IMR-90 (cell line): ENCODE measurements at regions not wholly inside any gene's neighbourhood (a gene's known extent, or its start where the extent isn't known, plus 50 kb on each side); places are given as distances from the start of the nearest gene placed in this dataset.
A peak's percentile ranks its signal among the peaks of the same experiment; 100 is the strongest.

Experiments
- ATAC-seq: fragments of 200-7000 bp; cut with Tn5 transposase; 2 replicates; pipeline ENCODE4 v1.9.1; 2020; ENCODE audit warnings: low read depth, mild to moderate bottlenecking, moderate library complexity
- BruUV-seq: library from RNA; stranded (reverse); fragments of 400-500 nt; replicated peaks from 2 replicates; lab custom pipeline; 2021; lab: Mats Ljungman, UMichigan
- CTCF ChIA-PET: fragments of 300-600 bp; formaldehyde crosslinking; extraction: SDS; loops from one replicate; lab custom pipeline; 2021; ENCODE audit warnings: antibody characterized with exemption; lab: Yijun Ruan, JAX
- POLR2A ChIA-PET: fragments of 300-600 bp; sonication (Branson Sonifier 250); formaldehyde crosslinking; loops from one replicate; lab custom pipeline; 2022; ENCODE audit warnings: antibody characterized with exemption; ENCODE audit not compliant: unreplicated experiment; lab: Charles Lee
- DNase-seq: peaks from one replicate; pipeline ENCODE4 v3.0.0; 2013
- H2AFZ ChIP-seq: replicated peaks from 2 replicates; pipeline ENCODE3; 2013; ENCODE audit warnings: low read length, mild to moderate bottlenecking; ENCODE audit not compliant: poor library complexity
- H2AK5ac ChIP-seq: 2 replicates; pipeline ENCODE4 v1.6.1; 2013; ENCODE audit warnings: low read depth, low read length, inconsistent platforms
- H2AK9ac ChIP-seq: replicated peaks from 2 replicates; pipeline ENCODE3; 2013; ENCODE audit warnings: mild to moderate bottlenecking, low read depth, low read length, moderate library complexity; ENCODE audit not compliant: poor library complexity
- H2BK120ac ChIP-seq: 2 replicates; pipeline ENCODE4 v1.6.1; 2013; ENCODE audit warnings: low read depth, low read length, inconsistent platforms
- H2BK15ac ChIP-seq: 3 replicates; pipeline ENCODE4 v1.6.1; 2013; ENCODE audit warnings: low read depth, low read length, inconsistent platforms
- H2BK20ac ChIP-seq: 2 replicates; pipeline ENCODE4 v1.6.1; 2013; ENCODE audit warnings: low read depth, mild to moderate bottlenecking, inconsistent platforms, low read length, moderate library complexity
- H2BK5ac ChIP-seq: 2 replicates; pipeline ENCODE4 v1.6.1; 2013; ENCODE audit warnings: mild to moderate bottlenecking, low read depth, low read length, inconsistent platforms; ENCODE audit not compliant: poor library complexity, severe bottlenecking
- H3K14ac ChIP-seq: replicated peaks from 2 replicates; pipeline ENCODE4 v1.6.1; 2013; ENCODE audit warnings: low read depth, low read length, inconsistent platforms
- H3K18ac ChIP-seq: 2 replicates; pipeline ENCODE4 v1.6.1; 2013; ENCODE audit warnings: low read depth, low read length, control low read depth
- H3K23ac ChIP-seq: 2 replicates; pipeline ENCODE4 v1.6.1; 2013; ENCODE audit warnings: low read depth, low read length, inconsistent platforms
- H3K27ac ChIP-seq: 2 replicates; pipeline ENCODE4 v1.5.1; 2013; ENCODE audit warnings: mild to moderate bottlenecking, control low read depth, low read length; ENCODE audit not compliant: insufficient read depth
- H3K27me3 ChIP-seq: 2 replicates; pipeline ENCODE4 v1.6.1; 2013; ENCODE audit warnings: low read length; ENCODE audit not compliant: control insufficient read depth, insufficient read depth
- H3K36me3 ChIP-seq: 2 replicates; pipeline ENCODE4 v1.6.1; 2013; ENCODE audit warnings: low read length, mixed read lengths; ENCODE audit not compliant: control insufficient read depth, insufficient read depth
- H3K4ac ChIP-seq: 2 replicates; pipeline ENCODE4 v1.6.1; 2013; ENCODE audit warnings: low read depth, low read length, inconsistent platforms
- H3K4me1 ChIP-seq: 2 replicates; pipeline ENCODE4 v1.6.1; 2013; ENCODE audit warnings: low read length, mixed read lengths; ENCODE audit not compliant: control insufficient read depth, insufficient read depth
- H3K4me2 ChIP-seq: 2 replicates; pipeline ENCODE4 v1.6.1; 2013; ENCODE audit warnings: low read depth, mild to moderate bottlenecking, control low read depth, low read length, moderate library complexity
- H3K4me3 ChIP-seq: 2 replicates; pipeline ENCODE4 v1.5.1; 2013; ENCODE audit warnings: low read depth, mild to moderate bottlenecking, control low read depth, low read length, moderate library complexity; ENCODE audit not compliant: insufficient read depth
- H3K56ac ChIP-seq: 2 replicates; pipeline ENCODE4 v1.6.1; 2013; ENCODE audit warnings: low read length, inconsistent platforms; ENCODE audit not compliant: insufficient read depth; ENCODE audit errors: extremely low read depth
- H3K79me1 ChIP-seq, 2 experiments: 2 replicates each; pipeline ENCODE4 v1.6.1; 2013; ENCODE audit warnings: low read length in 2 of 2, inconsistent platforms in 1 of 2, low read depth in 1 of 2
- H3K9ac ChIP-seq: 2 replicates; pipeline ENCODE4 v1.6.1; 2013; ENCODE audit warnings: low read depth, low read length, control low read depth
- H3K9me1 ChIP-seq: 2 replicates; pipeline ENCODE4 v1.6.1; 2013; ENCODE audit warnings: low read length, inconsistent platforms; ENCODE audit not compliant: insufficient read depth
- H3K9me3 ChIP-seq: 2 replicates; pipeline ENCODE4 v1.6.1; 2013; ENCODE audit warnings: low read length; ENCODE audit not compliant: control insufficient read depth, insufficient read depth
- H4K20me1 ChIP-seq: 2 replicates; pipeline ENCODE4 v1.6.1; 2013; ENCODE audit warnings: low read length, inconsistent platforms; ENCODE audit not compliant: insufficient read depth
- H4K5ac ChIP-seq: 2 replicates; pipeline ENCODE4 v1.6.1; 2013; ENCODE audit warnings: mild to moderate bottlenecking, low read depth, low read length, control low read depth
- H4K8ac ChIP-seq, 2 experiments: 2 replicates each; pipeline ENCODE4 v1.6.1; 2013; ENCODE audit warnings: low read depth in 2 of 2, low read length in 2 of 2, control low read depth in 1 of 2, inconsistent platforms in 1 of 2
- H4K91ac ChIP-seq: 2 replicates; pipeline ENCODE4 v1.6.1; 2013; ENCODE audit warnings: low read depth, low read length, inconsistent platforms; ENCODE audit not compliant: insufficient read depth
- RAD21 ChIP-seq: IDR thresholded peaks from 2 replicates; pipeline ENCODE4 v1.6.1; 2012; ENCODE audit warnings: low read length, improper control_type of control experiment
- RCOR1 ChIP-seq: IDR thresholded peaks from 2 replicates; pipeline ENCODE4 v1.6.1; 2012; ENCODE audit warnings: mild to moderate bottlenecking, low read length, improper control_type of control experiment; ENCODE audit not compliant: insufficient replicate concordance
- WGBS, 2 experiments: methylation state at CpG; one replicate each; pipeline versions ENCODE4 v1.1.5 to v1.1.7; 2013; ENCODE audit warnings: missing lambda C conversion rate in 2 of 2; ENCODE audit not compliant: insufficient read length in 1 of 2; ENCODE audit errors: extremely low coverage in 2 of 2; 5-methylcytosine and 5-hydroxymethylcytosine counted together
- dilution Hi-C: fragments of 300-500 bp; cut with HindIII; formaldehyde crosslinking; loops from one replicate; pipeline ENCODE4 v1.14.3; 2018; ENCODE audit warnings: low sequenced_read_pairs; ENCODE audit not compliant: unreplicated experiment
- in situ Hi-C: fragments of 300-500 bp; cut with MboI; formaldehyde crosslinking; loops from 3 replicates; pipeline ENCODE4 v1.14.3; 2019; ENCODE audit warnings: low sequenced_read_pairs, inconsistent platforms, mixed read lengths
- intact Hi-C: fragments of 100-400 bp; cut with micrococcal nuclease; formaldehyde crosslinking; loops from 2 replicates; pipeline ENCODE4 v1.10.0; 2022
- TF ChIP-seq, protein P1 (sequence below): conservative IDR thresholded peaks from 2 replicates; pipeline ENCODE4 v1.5.1; 2012; ENCODE audit warnings: mild to moderate bottlenecking, low read depth, low read length, improper control_type of control experiment

DNA sequence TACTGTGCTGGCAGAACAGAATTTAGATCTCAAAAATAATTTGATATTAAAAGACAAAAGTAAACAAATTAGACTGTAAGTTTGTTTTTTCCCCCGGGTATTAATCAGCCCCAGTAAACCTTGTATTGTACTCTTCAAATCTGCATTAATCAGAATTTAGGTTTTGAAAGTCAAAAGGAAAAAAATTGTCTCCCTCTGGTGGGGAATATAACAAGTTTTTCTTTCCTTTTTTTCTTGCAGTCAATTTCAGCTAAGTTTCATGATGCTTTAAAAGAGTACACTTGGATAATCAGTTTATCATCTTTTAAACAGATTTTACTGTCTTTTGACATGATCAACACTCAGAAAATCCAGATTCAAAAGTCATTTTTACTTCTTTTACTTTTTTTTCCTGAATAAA, 134.5 kb upstream of the PKN2 start:
- Histone ChIP-seq H3K4me2 (no peak overlapping the region), H2AK5ac (no peak overlapping the region), H3K79me1 (no peaks in the 10 kb centered on the region), H2AFZ (no peak overlapping the region), H3K4me3 (no peak overlapping the region), H3K9me3 (no peaks in the 10 kb centered on the region), H3K14ac (no peak overlapping the region), H3K27ac (no peak overlapping the region), H3K9me1 (no peaks in the 10 kb centered on the region), H3K9ac (no peak overlapping the region), H2BK120ac (no peak overlapping the region), H4K91ac (no peak overlapping the region), H3K56ac (no peak overlapping the region), H3K4me1 (no peaks in the 10 kb centered on the region), H4K20me1 (no peaks in the 10 kb centered on the region), H2BK20ac (no peak overlapping the region), H3K36me3 (no peaks in the 10 kb centered on the region), H2AK9ac (no peak overlapping the region), H3K4ac (no peak overlapping the region), H2BK5ac (no peak overlapping the region), H2BK15ac (no peak overlapping the region), H3K23ac (no peak overlapping the region), H4K8ac (no peak overlapping the region), H3K18ac (no peak overlapping the region), H4K5ac (no peak overlapping the region), H3K27me3 (no peaks in the 10 kb centered on the region)
- in situ Hi-C loops (no loop called here), dilution Hi-C loops (no loop called here), intact Hi-C loops (loop anchor here (2.0 to 5.0 kb wide), 2 partner anchors 369 to 1257 kb away; no protein-coding TSS in a partner anchor)
- WGBS, 2 experiments: no CpG with 5 or more reads among the region's 1 CpG
- no peak for ATAC-seq
- DNase-seq: peak; percentile 3
- ChIA-PET CTCF (interaction anchor here (0.6 to 1.6 kb wide), 3 partner anchors 10 to 18 kb away, joined by 3 to 4 read pairs (median 3); no protein-coding TSS in a partner anchor), POLR2A (interaction anchor here (0.7 kb wide), 1 partner anchor 373 kb away, joined by 3 read pairs; no protein-coding TSS in a partner anchor)
- BruUV-seq: no TSS peak
- TF ChIP-seq RAD21: 0 out of 2 replicates have a peak, but pooled peaks have one; percentile 10
- TF ChIP-seq, protein P1, sequence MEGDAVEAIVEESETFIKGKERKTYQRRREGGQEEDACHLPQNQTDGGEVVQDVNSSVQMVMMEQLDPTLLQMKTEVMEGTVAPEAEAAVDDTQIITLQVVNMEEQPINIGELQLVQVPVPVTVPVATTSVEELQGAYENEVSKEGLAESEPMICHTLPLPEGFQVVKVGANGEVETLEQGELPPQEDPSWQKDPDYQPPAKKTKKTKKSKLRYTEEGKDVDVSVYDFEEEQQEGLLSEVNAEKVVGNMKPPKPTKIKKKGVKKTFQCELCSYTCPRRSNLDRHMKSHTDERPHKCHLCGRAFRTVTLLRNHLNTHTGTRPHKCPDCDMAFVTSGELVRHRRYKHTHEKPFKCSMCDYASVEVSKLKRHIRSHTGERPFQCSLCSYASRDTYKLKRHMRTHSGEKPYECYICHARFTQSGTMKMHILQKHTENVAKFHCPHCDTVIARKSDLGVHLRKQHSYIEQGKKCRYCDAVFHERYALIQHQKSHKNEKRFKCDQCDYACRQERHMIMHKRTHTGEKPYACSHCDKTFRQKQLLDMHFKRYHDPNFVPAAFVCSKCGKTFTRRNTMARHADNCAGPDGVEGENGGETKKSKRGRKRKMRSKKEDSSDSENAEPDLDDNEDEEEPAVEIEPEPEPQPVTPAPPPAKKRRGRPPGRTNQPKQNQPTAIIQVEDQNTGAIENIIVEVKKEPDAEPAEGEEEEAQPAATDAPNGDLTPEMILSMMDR: peak; percentile 22; the same call in 1 of the 2 replicates
- TF ChIP-seq RCOR1: no peak
